ENCODE measurements at regions not wholly inside any gene's neighbourhood (a gene's known extent, or its start where the extent isn't known, plus 50 kb on each side); places are given as distances from the start of the nearest gene placed in this dataset.

GRCh38 chr5:135657536-135658305 lies 78.9 kb upstream of the CXCL14 start:
- no peak for DNase-seq

DNA sequence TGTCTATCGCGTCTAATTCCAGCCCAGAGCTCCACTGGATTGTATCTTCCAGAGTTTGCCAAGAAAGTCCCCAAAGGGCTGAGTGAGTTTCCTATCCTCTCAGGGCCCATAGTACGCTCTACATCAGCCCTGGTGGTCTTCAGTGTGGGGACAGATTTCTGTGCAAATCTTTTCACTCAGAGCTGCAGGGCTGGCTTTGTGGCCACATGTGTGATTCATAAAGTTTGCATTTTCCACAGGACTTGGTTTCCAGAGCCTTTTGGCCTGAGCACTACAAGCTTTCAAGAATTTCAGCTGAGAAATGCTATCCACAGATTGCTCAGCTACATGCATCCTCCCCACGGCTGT lies 76.7 kb upstream of the CXCL14 start:
- no peak for DNase-seq

DNA sequence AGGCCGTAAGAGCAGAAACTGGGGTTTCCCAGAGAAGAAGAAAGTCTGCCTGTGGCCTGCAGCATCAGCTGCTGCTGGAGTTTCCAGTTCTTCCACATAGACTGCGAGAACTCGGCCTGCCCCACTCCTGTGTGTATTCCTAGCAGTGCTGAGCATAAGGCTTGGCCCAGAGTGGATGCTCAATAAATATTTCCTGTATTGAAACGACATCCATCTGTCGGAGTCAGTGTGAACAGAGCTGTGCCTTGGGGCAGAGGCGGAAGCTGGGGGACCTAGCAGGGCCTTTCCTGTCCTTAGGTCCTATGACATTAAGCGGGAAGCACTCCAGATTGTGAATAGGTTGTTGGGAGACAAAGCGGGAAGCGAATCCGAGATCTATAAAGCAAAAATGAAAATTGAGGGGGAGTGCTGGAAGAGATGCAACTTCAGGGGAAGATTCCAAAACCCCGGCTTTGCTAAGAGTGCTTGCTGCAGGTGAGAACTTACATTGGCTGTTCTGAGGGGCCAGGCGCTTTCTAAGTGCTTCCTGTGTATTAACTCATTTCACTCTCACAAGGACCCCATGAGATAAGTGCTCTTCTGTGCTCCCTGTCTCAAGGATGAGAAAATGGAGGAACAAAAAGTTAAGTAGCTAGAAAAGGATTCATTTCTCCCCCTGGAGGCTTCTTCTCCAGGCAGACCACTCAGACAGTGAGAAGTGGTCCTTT lies 76.1 kb upstream of the CXCL14 start:
- no peak for DNase-seq

DNA sequence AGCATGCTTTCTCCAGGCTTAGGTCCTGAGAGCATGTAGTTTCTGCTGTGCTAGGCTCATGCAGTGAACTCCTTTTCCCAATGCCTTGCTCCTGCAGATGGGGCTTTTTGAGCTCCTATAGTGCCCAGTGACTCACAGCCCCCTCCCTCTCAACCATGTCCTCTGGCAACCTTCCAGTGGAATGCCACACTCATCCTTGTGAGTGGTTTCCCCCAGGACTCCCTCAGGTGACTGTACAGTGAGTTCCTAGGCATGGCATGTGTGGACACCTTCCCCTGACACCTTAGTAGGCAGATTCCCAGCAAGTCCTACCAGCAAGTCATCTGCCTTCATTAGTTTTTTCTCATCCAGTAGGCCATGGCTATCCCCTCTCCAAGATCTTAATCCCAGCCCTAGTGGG lies 72.4 kb upstream of the CXCL14 start:
- peak; percentile 20 for DNase-seq

GRCh38 chr5:135650081-135650480 lies 71.3 kb upstream of the CXCL14 start:
- no peak for DNase-seq

- no peak for DNase-seq
Observed at GRCh38 chr5:135649435-135649834, 70.6 kb upstream of the CXCL14 start.

GRCh38 chr5:135648116-135648515 lies 69.3 kb upstream of the CXCL14 start:
- DNase-seq, result no peak

- DNase-seq, result no peak
Observed at GRCh38 chr5:135645336-135646180, 66.8 kb upstream of the CXCL14 start.

GRCh38 chr5:135644816-135645215 lies 66.0 kb upstream of the CXCL14 start:
- DNase-seq, result no peak

- DNase-seq, result no peak
Observed at GRCh38 chr5:135643881-135644766, 65.3 kb upstream of the CXCL14 start.

DNA sequence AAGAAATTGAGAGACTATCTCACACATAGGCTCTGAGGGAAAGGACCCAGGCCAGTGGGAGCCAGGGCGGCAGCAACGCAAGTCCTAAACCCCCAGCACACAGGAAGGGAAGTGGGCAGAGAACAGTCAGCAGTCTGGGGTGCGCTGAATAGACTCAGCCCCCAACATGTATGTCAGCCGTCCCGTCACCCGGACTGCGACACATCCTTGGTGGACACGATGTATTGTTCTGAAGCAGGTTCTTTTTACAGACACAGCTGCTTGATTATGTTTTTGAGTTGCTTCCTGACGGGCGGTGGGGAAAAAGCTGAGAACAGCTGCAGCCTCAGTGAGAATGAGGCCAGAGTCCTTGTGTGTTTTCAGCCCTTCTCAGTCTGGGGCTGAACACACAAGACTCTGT lies 64.1 kb upstream of the CXCL14 start:
- no peak for DNase-seq

DNA sequence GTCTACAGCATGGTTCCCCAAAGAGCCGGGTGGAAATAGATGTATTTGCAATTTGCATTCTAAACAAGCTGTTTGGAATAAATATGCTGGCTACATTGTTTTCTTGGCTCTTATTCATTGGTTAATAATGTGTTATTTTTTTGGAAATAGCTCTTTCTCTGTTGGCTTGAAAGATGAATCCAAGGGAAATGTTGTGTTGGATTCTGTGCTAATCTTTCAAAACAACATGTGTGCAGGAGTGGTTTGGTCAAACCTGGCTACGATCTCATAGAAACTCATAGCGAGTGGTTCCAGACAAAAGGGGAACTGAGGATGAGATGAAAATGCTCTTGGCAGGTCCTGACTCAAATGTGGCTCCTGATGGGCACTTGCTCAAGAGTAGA lies 63.7 kb upstream of the CXCL14 start:
- DNase-seq, result no peak

- DNase-seq, result no peak
Observed at GRCh38 chr5:135641734-135642487, 63.1 kb upstream of the CXCL14 start.

GRCh38 chr5:135641319-135641718 lies 62.5 kb upstream of the CXCL14 start:
- DNase-seq, result no peak

DNA sequence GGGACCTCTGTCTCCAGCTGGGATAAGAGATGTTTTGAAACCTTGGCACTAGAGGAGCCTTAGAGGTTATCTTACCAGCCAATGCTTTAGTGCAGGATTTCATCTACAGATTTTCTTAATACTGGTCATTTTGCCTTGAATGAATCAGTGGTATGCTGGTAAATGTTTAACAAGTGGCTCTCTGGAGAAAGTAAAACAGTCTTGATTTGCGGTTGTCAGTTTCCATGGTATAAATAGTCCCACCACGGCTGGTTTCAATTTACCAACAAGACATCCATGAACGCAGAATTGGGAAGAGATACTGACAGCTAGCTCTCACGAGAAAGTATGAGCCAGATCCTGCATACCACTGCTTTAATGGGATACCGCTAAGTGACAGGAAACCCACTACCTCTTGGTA lies 56.7 kb upstream of the CXCL14 start:
- DNase-seq, result no peak

DNA sequence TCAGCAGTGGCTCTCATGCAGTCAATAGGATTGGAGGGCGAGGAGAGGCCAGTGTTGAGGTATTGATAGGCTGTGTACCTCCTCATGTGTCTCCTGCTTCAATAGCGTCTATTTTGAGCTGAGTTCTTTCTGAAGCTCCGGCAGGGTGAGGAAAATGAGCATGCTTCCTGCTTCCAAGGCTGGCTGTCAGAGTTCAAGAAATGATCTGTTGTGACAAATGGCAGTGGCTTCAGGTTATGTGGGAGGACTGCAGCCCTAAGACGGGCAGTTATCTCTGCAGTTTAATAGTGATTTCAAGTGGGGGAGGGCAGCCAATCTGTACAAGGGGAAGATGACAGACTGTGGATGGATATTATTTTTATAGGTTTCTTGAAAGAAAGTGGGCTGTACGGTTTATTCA lies 54.0 kb upstream of the CXCL14 start:
- DNase-seq, result no peak

DNA sequence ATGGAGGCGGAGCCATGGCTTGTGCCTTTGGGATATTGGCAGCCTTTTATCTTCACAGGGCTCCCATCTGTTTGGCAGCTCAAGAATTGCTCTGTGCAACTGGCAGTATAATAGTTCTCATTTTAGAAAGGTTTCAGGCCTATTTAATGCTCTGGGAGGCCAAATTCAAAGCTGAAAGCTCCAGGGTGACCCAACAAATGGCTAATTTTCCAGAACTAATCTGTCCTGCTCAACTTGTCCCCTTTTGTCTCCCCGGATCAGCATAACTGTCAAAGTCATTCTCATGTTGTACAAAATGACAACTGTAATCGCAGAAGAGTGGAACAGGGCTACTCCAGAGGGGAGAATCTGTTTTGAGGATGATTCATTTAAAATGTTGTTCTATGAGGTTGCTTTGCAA lies 52.6 kb upstream of the CXCL14 start:
- no peak for DNase-seq

- DNase-seq, result no peak
Observed at GRCh38 chr5:135629666-135630065, 50.9 kb upstream of the CXCL14 start.

GRCh38 chr5:135628771-135629563 lies 50.2 kb upstream of the CXCL14 start:
- no peak for DNase-seq
